Choroid plexus epithelial cell (primary cell): ENCODE measurements at regions not wholly inside any gene's neighbourhood (a gene's known extent, or its start where the extent isn't known, plus 50 kb on each side); places are given as distances from the start of the nearest gene placed in this dataset.

Experiments
- DNase-seq: peaks from one replicate; pipeline ENCODE4 v3.0.0-alpha.2; 2010; ENCODE audit warnings: low read depth
- H3K4me3 ChIP-seq: 2 replicates; pipeline ENCODE4 v1.5.1; 2011; ENCODE audit warnings: low read depth, mild to moderate bottlenecking, control low read depth, low read length, moderate library complexity
- TF ChIP-seq, protein P1 (sequence below): conservative IDR thresholded peaks from 2 replicates; pipeline ENCODE4 v1.5.1; 2011; ENCODE audit warnings: low read depth, mild to moderate bottlenecking, control low read depth, inconsistent platforms, low read length, moderate library complexity

DNA sequence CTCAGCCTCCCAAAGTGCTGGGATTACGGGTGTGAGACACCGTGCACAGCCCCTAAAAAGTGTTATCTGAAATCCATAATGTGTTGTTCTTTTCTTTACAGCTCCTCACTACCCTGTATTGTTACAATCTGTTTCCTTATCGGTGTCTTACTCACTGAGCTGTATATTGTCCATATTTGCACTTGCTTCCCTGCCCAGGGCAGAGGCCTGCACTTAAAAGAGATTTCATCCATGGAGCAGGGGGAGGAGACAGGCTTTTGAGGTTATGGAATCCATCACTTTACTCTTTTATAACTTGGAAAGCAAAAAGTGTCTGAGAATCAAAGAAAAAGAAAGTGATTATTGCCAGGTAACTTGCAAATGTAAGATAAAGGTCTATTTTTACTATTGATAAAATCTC lies 251.0 kb downstream of the DIO2 start:
- DNase-seq, result no peak
- TF ChIP-seq, protein P1, sequence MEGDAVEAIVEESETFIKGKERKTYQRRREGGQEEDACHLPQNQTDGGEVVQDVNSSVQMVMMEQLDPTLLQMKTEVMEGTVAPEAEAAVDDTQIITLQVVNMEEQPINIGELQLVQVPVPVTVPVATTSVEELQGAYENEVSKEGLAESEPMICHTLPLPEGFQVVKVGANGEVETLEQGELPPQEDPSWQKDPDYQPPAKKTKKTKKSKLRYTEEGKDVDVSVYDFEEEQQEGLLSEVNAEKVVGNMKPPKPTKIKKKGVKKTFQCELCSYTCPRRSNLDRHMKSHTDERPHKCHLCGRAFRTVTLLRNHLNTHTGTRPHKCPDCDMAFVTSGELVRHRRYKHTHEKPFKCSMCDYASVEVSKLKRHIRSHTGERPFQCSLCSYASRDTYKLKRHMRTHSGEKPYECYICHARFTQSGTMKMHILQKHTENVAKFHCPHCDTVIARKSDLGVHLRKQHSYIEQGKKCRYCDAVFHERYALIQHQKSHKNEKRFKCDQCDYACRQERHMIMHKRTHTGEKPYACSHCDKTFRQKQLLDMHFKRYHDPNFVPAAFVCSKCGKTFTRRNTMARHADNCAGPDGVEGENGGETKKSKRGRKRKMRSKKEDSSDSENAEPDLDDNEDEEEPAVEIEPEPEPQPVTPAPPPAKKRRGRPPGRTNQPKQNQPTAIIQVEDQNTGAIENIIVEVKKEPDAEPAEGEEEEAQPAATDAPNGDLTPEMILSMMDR, result no peak
- H3K4me3 ChIP-seq, result no peak overlapping the region

DNA sequence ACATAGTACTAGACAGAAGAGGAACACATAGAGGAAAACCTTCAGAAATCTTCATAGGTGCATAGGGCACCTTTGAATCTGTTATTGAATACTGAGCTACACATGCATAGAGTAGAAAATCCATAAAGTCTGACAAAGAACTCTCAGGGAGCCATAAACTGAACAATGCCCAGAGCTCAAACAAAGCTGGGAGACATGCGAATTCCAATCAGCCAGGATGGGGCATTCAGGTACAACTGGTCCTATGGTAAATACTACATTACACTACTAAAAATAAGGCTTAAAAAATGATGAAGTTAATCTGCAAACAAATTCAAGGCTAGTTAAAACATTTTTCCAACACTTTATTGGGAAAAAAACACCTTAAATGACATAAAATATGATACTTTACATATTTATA lies 259.7 kb downstream of the DIO2 start:
- H3K4me3 ChIP-seq, result no peak overlapping the region
- TF ChIP-seq, protein P1, result no peak
- no peak for DNase-seq

DNA sequence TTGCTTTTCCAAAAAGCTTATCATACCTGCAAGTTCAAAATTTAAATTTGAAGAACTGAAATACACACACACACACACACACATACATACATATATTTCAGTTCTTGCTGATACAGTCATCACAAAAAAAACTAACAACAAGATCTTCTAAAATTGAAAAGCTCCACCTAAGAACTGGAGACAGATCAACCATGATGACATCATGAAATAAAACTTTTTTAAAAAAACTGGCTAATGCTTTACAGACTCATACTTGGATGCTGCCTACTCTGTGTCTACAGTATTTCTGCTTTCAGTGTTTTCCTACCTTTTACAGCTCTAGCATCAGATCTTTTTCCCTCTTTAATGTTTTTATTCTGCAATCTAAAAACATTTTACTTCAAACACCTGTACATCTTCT lies 261.4 kb downstream of the DIO2 start:
- TF ChIP-seq, protein P1, result no peak
- no peak overlapping the region for H3K4me3 ChIP-seq
- no peak for DNase-seq

DNA sequence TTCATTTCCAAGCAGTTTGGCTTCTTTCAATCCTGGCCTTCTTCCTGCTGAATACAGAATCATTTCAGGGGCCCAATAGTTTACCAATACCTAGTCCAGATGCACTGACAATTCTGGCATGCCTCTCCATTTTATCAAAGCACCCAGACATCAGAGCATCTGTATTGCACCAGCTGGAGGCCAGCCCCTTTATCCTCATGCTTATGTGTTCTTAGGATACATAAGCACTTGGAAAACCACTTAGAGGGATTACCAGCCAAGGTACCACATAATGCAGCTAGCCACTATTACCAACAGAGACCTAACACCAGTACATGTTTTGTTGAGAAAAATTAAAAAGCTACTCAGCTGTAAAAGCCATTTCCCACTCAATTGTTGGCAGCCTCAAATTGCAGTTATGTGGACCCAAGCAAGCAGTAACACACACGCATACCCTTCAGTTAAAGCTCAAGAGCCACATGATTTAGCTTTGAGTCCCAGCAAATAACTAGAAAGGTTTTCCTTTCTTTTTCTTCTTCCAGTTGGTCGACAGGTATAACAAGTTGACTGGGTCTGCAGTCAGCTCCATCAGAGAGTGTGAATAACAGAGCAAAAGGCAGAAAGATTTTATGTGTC lies 263.8 kb downstream of the DIO2 start:
- no peak overlapping the region for H3K4me3 ChIP-seq
- DNase-seq, result no peak
- TF ChIP-seq, protein P1, result no peak

DNA sequence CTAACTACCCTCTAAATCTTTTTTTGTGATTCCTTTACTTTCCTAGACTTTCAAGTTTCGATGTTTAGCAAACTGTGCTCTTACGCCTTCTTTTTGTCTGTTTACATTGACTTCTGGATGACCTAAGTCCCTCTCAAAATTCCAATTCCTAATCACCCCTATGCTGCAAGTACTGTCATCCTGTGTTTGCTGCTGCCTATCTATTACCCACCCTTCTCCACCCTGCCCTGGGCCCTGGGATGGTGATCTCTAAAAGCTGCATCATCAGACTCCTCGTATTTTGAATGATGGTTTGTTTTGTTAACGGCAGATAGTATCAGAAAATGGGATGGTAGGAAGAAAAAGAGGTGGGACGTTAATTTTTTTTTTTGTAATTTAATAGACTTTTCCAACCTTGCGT lies 272.1 kb downstream of the DIO2 start:
- no peak for DNase-seq

DNA sequence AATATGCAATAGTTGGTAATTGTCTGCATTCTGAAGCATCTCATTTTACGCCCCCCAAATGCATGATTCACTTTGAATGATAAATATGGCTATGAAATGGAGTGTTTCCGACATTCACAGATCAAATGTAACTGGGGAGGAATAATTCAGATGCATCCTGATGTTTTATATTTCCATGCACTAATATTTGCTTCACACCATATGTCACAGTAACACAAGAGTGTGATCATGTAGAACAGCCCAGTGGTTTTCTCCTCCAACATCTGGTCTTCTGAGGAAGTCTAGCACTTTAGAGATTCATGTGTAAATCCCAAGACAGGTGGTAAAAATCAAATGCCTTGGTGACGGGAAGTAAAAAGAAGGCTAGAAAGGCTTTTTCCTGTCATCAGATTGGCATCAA lies 273.1 kb downstream of the DIO2 start:
- no peak for DNase-seq
- TF ChIP-seq, protein P1, result no peak
- no peak overlapping the region for H3K4me3 ChIP-seq

More for the DNA sequence above, 272.1 kb downstream of the DIO2 start:
- TF ChIP-seq, protein P1, result no peak
- no peak overlapping the region for H3K4me3 ChIP-seq

DNA sequence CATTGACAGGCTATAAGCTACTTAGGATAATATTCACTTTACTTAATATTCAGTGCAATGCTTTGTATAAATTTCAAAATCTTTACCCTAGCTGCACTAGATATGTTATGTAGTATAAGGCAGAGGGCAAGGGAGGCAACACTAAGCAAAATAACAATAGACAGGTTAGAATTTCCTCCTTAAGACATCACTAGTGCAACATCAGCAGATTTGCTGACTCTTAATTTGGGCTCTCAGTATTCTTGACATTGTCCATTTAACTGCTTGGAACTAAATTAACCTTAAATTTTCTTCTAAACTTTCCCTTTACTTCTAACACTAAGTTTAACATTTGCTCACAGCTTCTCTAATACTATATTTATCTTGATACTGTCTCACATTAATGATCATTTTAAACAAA lies 273.9 kb downstream of the DIO2 start:
- H3K4me3 ChIP-seq, result no peak overlapping the region
- TF ChIP-seq, protein P1, result no peak
- DNase-seq, result no peak
